ENCODE measurements at regions not wholly inside any gene's neighbourhood (a gene's known extent, or its start where the extent isn't known, plus 50 kb on each side); places are given as distances from the start of the nearest gene placed in this dataset.

- no peak overlapping the region for H3K4me3 ChIP-seq (ENCODE audit: low read length in 2 of 2)
- no peaks in the 10 kb centered on the region for H3K36me3 ChIP-seq (ENCODE audit: control insufficient read depth in 2 of 2, insufficient read depth in 2 of 2, low read length in 1 of 2)
- H3K27me3 ChIP-seq (ENCODE audit: control insufficient read depth in 2 of 2, insufficient read depth in 1 of 2, low read length in 1 of 2), result no peaks in the 10 kb centered on the region
- peaks cover 0 to 5% of the 10 kb centered on the region in 2 donors for H3K9me3 ChIP-seq (ENCODE audit: control insufficient read depth in 2 of 2, insufficient read depth in 1 of 2, low read length in 1 of 2)
- H3K27ac ChIP-seq (ENCODE audit: low read depth in 1 of 2, low read length in 1 of 2), result no peak overlapping the region
- DNase-seq (ENCODE audit: low read depth in 6 of 9, low spot score in 9 of 9), result no peak
- H3K4me1 ChIP-seq (ENCODE audit: control insufficient read depth in 2 of 2, insufficient read depth in 2 of 2, low read length in 2 of 2), result peaks cover 10 to 37% of the 10 kb centered on the region in 2 donors
- 93% methylated on average over 3 of the region's 3 CpGs for WGBS
These were observed 73.6 kb upstream of the IGFBP5 start for GRCh38 chr2:216768908-216769411.

- DNase-seq (ENCODE audit: low read depth in 6 of 9, low spot score in 9 of 9), result peak in 6 of 9 donors; percentile 22 to 72 (median 42)
- H3K27ac ChIP-seq (ENCODE audit: low read depth in 1 of 2, low read length in 1 of 2), result peak overlapping the region; percentile 73 to 88
- no peaks in the 10 kb centered on the region for H3K36me3 ChIP-seq (ENCODE audit: control insufficient read depth in 2 of 2, insufficient read depth in 2 of 2, low read length in 1 of 2)
- H3K27me3 ChIP-seq (ENCODE audit: control insufficient read depth in 2 of 2, insufficient read depth in 1 of 2, low read length in 1 of 2), result no peaks in the 10 kb centered on the region
- H3K4me1 ChIP-seq (ENCODE audit: control insufficient read depth in 2 of 2, insufficient read depth in 2 of 2, low read length in 2 of 2), result peaks cover 10 to 24% of the 10 kb centered on the region in 2 donors
- WGBS, result 8% methylated on average over 11 of the region's 11 CpGs
- H3K9me3 ChIP-seq (ENCODE audit: control insufficient read depth in 2 of 2, insufficient read depth in 1 of 2, low read length in 1 of 2), result no peaks in the 10 kb centered on the region
- peak overlapping the region; percentile 11 to 37 for H3K4me3 ChIP-seq (ENCODE audit: low read length in 2 of 2)
These were observed 70.5 kb upstream of the IGFBP5 start for GRCh38 chr2:216765761-216766262.

- Histone ChIP-seq H3K27ac (ENCODE audit: low read depth in 1 of 2, low read length in 1 of 2) (no peak overlapping the region), H3K4me3 (ENCODE audit: low read length in 2 of 2) (no peak overlapping the region), H3K9me3 (ENCODE audit: control insufficient read depth in 2 of 2, insufficient read depth in 1 of 2, low read length in 1 of 2) (no peaks in the 10 kb centered on the region), H3K36me3 (ENCODE audit: control insufficient read depth in 2 of 2, insufficient read depth in 2 of 2, low read length in 1 of 2) (no peaks in the 10 kb centered on the region), H3K27me3 (ENCODE audit: control insufficient read depth in 2 of 2, insufficient read depth in 1 of 2, low read length in 1 of 2) (no peaks in the 10 kb centered on the region), H3K4me1 (ENCODE audit: control insufficient read depth in 2 of 2, insufficient read depth in 2 of 2, low read length in 2 of 2) (peaks cover 10 to 27% of the 10 kb centered on the region in 2 donors)
- DNase-seq (ENCODE audit: low read depth in 6 of 9, low spot score in 9 of 9), result no peak
These were observed 68.0 kb upstream of the IGFBP5 start for GRCh38 chr2:216763396-216763795.

- Histone ChIP-seq H3K27ac (ENCODE audit: low read depth in 1 of 2, low read length in 1 of 2) (no peak overlapping the region), H3K36me3 (ENCODE audit: control insufficient read depth in 2 of 2, insufficient read depth in 2 of 2, low read length in 1 of 2) (no peaks in the 10 kb centered on the region), H3K4me3 (ENCODE audit: low read length in 2 of 2) (no peak overlapping the region), H3K9me3 (ENCODE audit: control insufficient read depth in 2 of 2, insufficient read depth in 1 of 2, low read length in 1 of 2) (no peaks in the 10 kb centered on the region), H3K27me3 (ENCODE audit: control insufficient read depth in 2 of 2, insufficient read depth in 1 of 2, low read length in 1 of 2) (no peaks in the 10 kb centered on the region), H3K4me1 (ENCODE audit: control insufficient read depth in 2 of 2, insufficient read depth in 2 of 2, low read length in 2 of 2) (peaks cover 10 to 23% of the 10 kb centered on the region in 2 donors)
- no peak for DNase-seq (ENCODE audit: low read depth in 6 of 9, low spot score in 9 of 9)
- WGBS, result 97% methylated on average over 3 of the region's 3 CpGs
These were observed 66.5 kb upstream of the IGFBP5 start for GRCh38 chr2:216761809-216762208.

- H3K4me3 ChIP-seq (ENCODE audit: low read length in 2 of 2), result no peak overlapping the region
- peak in 2 of 9 donors; percentile 18 to 38 for DNase-seq (ENCODE audit: low read depth in 6 of 9, low spot score in 9 of 9)
- no peak overlapping the region for H3K27ac ChIP-seq (ENCODE audit: low read depth in 1 of 2, low read length in 1 of 2)
- H3K9me3 ChIP-seq (ENCODE audit: control insufficient read depth in 2 of 2, insufficient read depth in 1 of 2, low read length in 1 of 2), result no peaks in the 10 kb centered on the region
- 6% methylated on average over 1 of the region's 1 CpG for WGBS
- no peaks in the 10 kb centered on the region for H3K36me3 ChIP-seq (ENCODE audit: control insufficient read depth in 2 of 2, insufficient read depth in 2 of 2, low read length in 1 of 2)
- H3K27me3 ChIP-seq (ENCODE audit: control insufficient read depth in 2 of 2, insufficient read depth in 1 of 2, low read length in 1 of 2), result no peaks in the 10 kb centered on the region
- peaks cover 9 to 16% of the 10 kb centered on the region in 2 donors for H3K4me1 ChIP-seq (ENCODE audit: control insufficient read depth in 2 of 2, insufficient read depth in 2 of 2, low read length in 2 of 2)
These were observed 65.8 kb upstream of the IGFBP5 start for GRCh38 chr2:216761133-216761532.

GRCh38 chr2:216758256-216759155, 63.2 kb upstream of the IGFBP5 start:
- 82% methylated on average over 8 of the region's 8 CpGs for WGBS
- Histone ChIP-seq H3K4me1 (ENCODE audit: control insufficient read depth in 2 of 2, insufficient read depth in 2 of 2, low read length in 2 of 2) (peaks cover 0 to 3% of the 10 kb centered on the region in 2 donors), H3K4me3 (ENCODE audit: low read length in 2 of 2) (no peak overlapping the region), H3K27me3 (ENCODE audit: control insufficient read depth in 2 of 2, insufficient read depth in 1 of 2, low read length in 1 of 2) (no peaks in the 10 kb centered on the region), H3K9me3 (ENCODE audit: control insufficient read depth in 2 of 2, insufficient read depth in 1 of 2, low read length in 1 of 2) (no peaks in the 10 kb centered on the region), H3K27ac (ENCODE audit: low read depth in 1 of 2, low read length in 1 of 2) (no peak overlapping the region), H3K36me3 (ENCODE audit: control insufficient read depth in 2 of 2, insufficient read depth in 2 of 2, low read length in 1 of 2) (no peaks in the 10 kb centered on the region)
- no peak for DNase-seq (ENCODE audit: low read depth in 6 of 9, low spot score in 9 of 9)

- Histone ChIP-seq H3K4me3 (ENCODE audit: low read length in 2 of 2) (no peak overlapping the region), H3K9me3 (ENCODE audit: control insufficient read depth in 2 of 2, insufficient read depth in 1 of 2, low read length in 1 of 2) (no peaks in the 10 kb centered on the region), H3K4me1 (ENCODE audit: control insufficient read depth in 2 of 2, insufficient read depth in 2 of 2, low read length in 2 of 2) (peaks cover 0 to 3% of the 10 kb centered on the region in 2 donors), H3K36me3 (ENCODE audit: control insufficient read depth in 2 of 2, insufficient read depth in 2 of 2, low read length in 1 of 2) (no peaks in the 10 kb centered on the region), H3K27ac (ENCODE audit: low read depth in 1 of 2, low read length in 1 of 2) (no peak overlapping the region), H3K27me3 (ENCODE audit: control insufficient read depth in 2 of 2, insufficient read depth in 1 of 2, low read length in 1 of 2) (no peaks in the 10 kb centered on the region)
- no peak for DNase-seq (ENCODE audit: low read depth in 6 of 9, low spot score in 9 of 9)
- WGBS, result 94% methylated on average over 4 of the region's 4 CpGs
These were observed 62.2 kb upstream of the IGFBP5 start for GRCh38 chr2:216757532-216757931.

- H3K36me3 ChIP-seq (ENCODE audit: control insufficient read depth in 2 of 2, insufficient read depth in 2 of 2, low read length in 1 of 2), result no peaks in the 10 kb centered on the region
- no peaks in the 10 kb centered on the region for H3K9me3 ChIP-seq (ENCODE audit: control insufficient read depth in 2 of 2, insufficient read depth in 1 of 2, low read length in 1 of 2)
- 88% methylated on average over 2 of the region's 2 CpGs for WGBS
- no peak for DNase-seq (ENCODE audit: low read depth in 6 of 9, low spot score in 9 of 9)
- H3K27ac ChIP-seq (ENCODE audit: low read depth in 1 of 2, low read length in 1 of 2), result no peak overlapping the region
- no peak overlapping the region for H3K4me3 ChIP-seq (ENCODE audit: low read length in 2 of 2)
- H3K4me1 ChIP-seq (ENCODE audit: control insufficient read depth in 2 of 2, insufficient read depth in 2 of 2, low read length in 2 of 2), result peaks cover 0 to 3% of the 10 kb centered on the region in 2 donors
- no peaks in the 10 kb centered on the region for H3K27me3 ChIP-seq (ENCODE audit: control insufficient read depth in 2 of 2, insufficient read depth in 1 of 2, low read length in 1 of 2)
These were observed 61.1 kb upstream of the IGFBP5 start for GRCh38 chr2:216756435-216756834.

- H3K27me3 ChIP-seq (ENCODE audit: control insufficient read depth in 2 of 2, insufficient read depth in 1 of 2, low read length in 1 of 2), result no peaks in the 10 kb centered on the region
- no peak for DNase-seq (ENCODE audit: low read depth in 6 of 9, low spot score in 9 of 9)
- no peaks in the 10 kb centered on the region for H3K4me1 ChIP-seq (ENCODE audit: control insufficient read depth in 2 of 2, insufficient read depth in 2 of 2, low read length in 2 of 2)
- 94% methylated on average over 7 of the region's 7 CpGs for WGBS
- no peaks in the 10 kb centered on the region for H3K36me3 ChIP-seq (ENCODE audit: control insufficient read depth in 2 of 2, insufficient read depth in 2 of 2, low read length in 1 of 2)
- H3K4me3 ChIP-seq (ENCODE audit: low read length in 2 of 2), result no peak overlapping the region
- no peaks in the 10 kb centered on the region for H3K9me3 ChIP-seq (ENCODE audit: control insufficient read depth in 2 of 2, insufficient read depth in 1 of 2, low read length in 1 of 2)
- H3K27ac ChIP-seq (ENCODE audit: low read depth in 1 of 2, low read length in 1 of 2), result no peak overlapping the region
These were observed 59.5 kb upstream of the IGFBP5 start for GRCh38 chr2:216754812-216755211.
